CD4-positive, alpha-beta memory T cell (primary cell): ENCODE measurements at regions not wholly inside any gene's neighbourhood (a gene's known extent, or its start where the extent isn't known, plus 50 kb on each side); places are given as distances from the start of the nearest gene placed in this dataset.

Experiments used
- CTCF ChIA-PET: fragments of 350-600 bp; sonication (Branson Sonifier 250); formaldehyde crosslinking; loops from one replicate; lab custom pipeline; 2021; ENCODE audit warnings: inconsistent platforms; ENCODE audit not compliant: partially characterized antibody; lab: Charles Lee
- POLR2A ChIA-PET: fragments of 350-600 bp; sonication (Branson Sonifier 250); formaldehyde crosslinking; loops from one replicate; lab custom pipeline; 2021; ENCODE audit not compliant: partially characterized antibody; lab: Charles Lee
- DNase-seq, 5 donors: peaks; one replicate each; pipeline versions ENCODE4 v3.0.0 to v3.0.0-alpha.2; 2020 to 2022; ENCODE audit warnings: mixed read lengths in 1 of 5
- H3K27ac ChIP-seq: one replicate; pipeline ENCODE4 v1.7.0; 2013; ENCODE audit warnings: low read depth, low read length
- H3K27me3 ChIP-seq: 2 replicates; pipeline ENCODE4 v1.7.0; 2013; ENCODE audit warnings: mild to moderate bottlenecking, low read length, moderate library complexity; ENCODE audit not compliant: insufficient read depth
- H3K36me3 ChIP-seq: 2 replicates; pipeline ENCODE4 v1.7.0; 2013; ENCODE audit warnings: mild to moderate bottlenecking, low read length, moderate library complexity; ENCODE audit not compliant: insufficient read depth
- H3K4me1 ChIP-seq: 2 replicates; pipeline ENCODE4 v1.7.0; 2013; ENCODE audit warnings: mild to moderate bottlenecking, low read length, moderate library complexity; ENCODE audit not compliant: insufficient read depth
- H3K4me3 ChIP-seq, 2 donors: one replicate each; pipeline ENCODE4 v1.7.0; 2013; ENCODE audit warnings: low read length in 2 of 2, mild to moderate bottlenecking in 1 of 2
- H3K9me3 ChIP-seq, 2 donors: one replicate each; pipeline ENCODE4 v1.7.0; 2013; ENCODE audit warnings: low read length in 2 of 2, control low read depth in 1 of 2; ENCODE audit not compliant: control insufficient read depth in 1 of 2
- H3K27ac Mint-ChIP-seq, 7 donors: one replicate each; pipeline ENCODE4 v1.8.0; 2020 to 2021; ENCODE audit warnings: mixed read lengths in 7 of 7, mild to moderate bottlenecking in 6 of 7, inconsistent platforms in 3 of 7, moderate library complexity in 3 of 7
- H3K27me3 Mint-ChIP-seq, 2 donors: one replicate each; pipeline ENCODE4 v1.8.0; 2020 to 2021; ENCODE audit warnings: mixed read lengths in 2 of 2
- H3K36me3 Mint-ChIP-seq, 2 donors: one replicate each; pipeline ENCODE4 v1.8.0; 2020 to 2021; ENCODE audit warnings: mixed read lengths in 2 of 2, inconsistent platforms in 1 of 2, mild to moderate bottlenecking in 1 of 2
- H3K4me1 Mint-ChIP-seq, 4 donors: one replicate each; pipeline ENCODE4 v1.8.0; 2020 to 2021; ENCODE audit warnings: mixed read lengths in 4 of 4, mild to moderate bottlenecking in 1 of 4
- H3K4me3 Mint-ChIP-seq, 8 donors: one replicate each; pipeline ENCODE4 v1.8.0; 2020 to 2021; ENCODE audit warnings: mixed read lengths in 8 of 8, mild to moderate bottlenecking in 7 of 8, moderate library complexity in 6 of 8, inconsistent platforms in 3 of 8
- H3K9me3 Mint-ChIP-seq, 8 donors: one replicate each; pipeline ENCODE4 v1.8.0; 2020 to 2021; ENCODE audit warnings: mixed read lengths in 8 of 8, mild to moderate bottlenecking in 5 of 8, inconsistent platforms in 3 of 8, moderate library complexity in 1 of 8
- intact Hi-C: fragments of 100-400 bp; cut with micrococcal nuclease; formaldehyde crosslinking; loops from one replicate; pipeline ENCODE4 v1.15.1; 2023

GRCh38 chr3:82715091-82715856 is 953.8 kb upstream of the GBE1 start:
- H3K36me3 Mint-ChIP-seq = no peaks in the 10 kb centered on the region
- CTCF ChIA-PET = no interaction called here

GRCh38 chr3:82707035-82707434 is 945.6 kb upstream of the GBE1 start:
- CTCF ChIA-PET = no interaction called here
- DNase-seq = no peak
- H3K36me3 ChIP-seq = no peaks in the 10 kb centered on the region
- H3K4me1 ChIP-seq = no peaks in the 10 kb centered on the region
- no peaks in the 10 kb centered on the region for H3K36me3 Mint-ChIP-seq
- H3K27me3 Mint-ChIP-seq = no peaks in the 10 kb centered on the region
- H3K9me3 ChIP-seq = peaks cover 0 to 5% of the 10 kb centered on the region in 2 donors
- H3K4me3 Mint-ChIP-seq = no peak overlapping the region
- no peak overlapping the region for H3K27ac Mint-ChIP-seq
- POLR2A ChIA-PET = no interaction called here
- H3K27ac ChIP-seq = no peak overlapping the region
- H3K4me3 ChIP-seq = no peak overlapping the region
- intact Hi-C loops = no loop called here
- H3K4me1 Mint-ChIP-seq = no peaks in the 10 kb centered on the region
- peaks cover 6 to 28% (median 20%) of the 10 kb centered on the region in 8 donors for H3K9me3 Mint-ChIP-seq
- H3K27me3 ChIP-seq = no peaks in the 10 kb centered on the region

More at GRCh38 chr3:82715091-82715856, 953.8 kb upstream of the GBE1 start:
- H3K9me3 ChIP-seq = no peaks in the 10 kb centered on the region
- no peaks in the 10 kb centered on the region for H3K27me3 ChIP-seq
- intact Hi-C loops = no loop called here
- no peak overlapping the region for H3K4me3 ChIP-seq
- POLR2A ChIA-PET = no interaction called here
- Mint-ChIP-seq H3K9me3 (peaks cover 4 to 23% (median 13%) of the 10 kb centered on the region in 8 donors), H3K4me3 (no peak overlapping the region), H3K27me3 (no peaks in the 10 kb centered on the region), H3K4me1 (no peaks in the 10 kb centered on the region), H3K27ac (no peak overlapping the region)
- H3K4me1 ChIP-seq = no peaks in the 10 kb centered on the region
- H3K27ac ChIP-seq = no peak overlapping the region
- no peak for DNase-seq
- no peaks in the 10 kb centered on the region for H3K36me3 ChIP-seq

- no peak overlapping the region for H3K4me3 Mint-ChIP-seq
- H3K4me1 Mint-ChIP-seq = no peaks in the 10 kb centered on the region
- CTCF ChIA-PET = no interaction called here
- no peaks in the 10 kb centered on the region for H3K36me3 ChIP-seq
- H3K27ac ChIP-seq = no peak overlapping the region
- H3K4me1 ChIP-seq = no peaks in the 10 kb centered on the region
- no peaks in the 10 kb centered on the region for H3K27me3 Mint-ChIP-seq
- no peaks in the 10 kb centered on the region for H3K9me3 ChIP-seq
- no peak for DNase-seq
- no peaks in the 10 kb centered on the region for H3K36me3 Mint-ChIP-seq
- peaks cover 0 to 11% (median 6%) of the 10 kb centered on the region in 8 donors for H3K9me3 Mint-ChIP-seq
- POLR2A ChIA-PET = no interaction called here
- intact Hi-C loops = no loop called here
- no peaks in the 10 kb centered on the region for H3K27me3 ChIP-seq
- no peak overlapping the region for H3K27ac Mint-ChIP-seq
- no peak overlapping the region for H3K4me3 ChIP-seq
Measured at GRCh38 chr3:82685761-82686160, 924.3 kb upstream of the GBE1 start.

GRCh38 chr3:82676356-82677026 is 915.0 kb upstream of the GBE1 start:
- no peaks in the 10 kb centered on the region for H3K4me1 ChIP-seq
- H3K36me3 Mint-ChIP-seq = no peaks in the 10 kb centered on the region
- no peak overlapping the region for H3K4me3 Mint-ChIP-seq
- H3K9me3 ChIP-seq = peaks cover 0 to 3% of the 10 kb centered on the region in 2 donors
- no peaks in the 10 kb centered on the region for H3K36me3 ChIP-seq
- no peaks in the 10 kb centered on the region for H3K27me3 Mint-ChIP-seq
- no peaks in the 10 kb centered on the region for H3K27me3 ChIP-seq
- no peak for DNase-seq
- H3K9me3 Mint-ChIP-seq = peaks cover 0 to 13% (median 4%) of the 10 kb centered on the region in 8 donors
- POLR2A ChIA-PET = no interaction called here
- no peaks in the 10 kb centered on the region for H3K4me1 Mint-ChIP-seq
- H3K27ac ChIP-seq = no peak overlapping the region
- intact Hi-C loops = no loop called here
- H3K27ac Mint-ChIP-seq = no peak overlapping the region
- H3K4me3 ChIP-seq = no peak overlapping the region
- CTCF ChIA-PET = no interaction called here

- no peaks in the 10 kb centered on the region for H3K4me1 Mint-ChIP-seq
- H3K36me3 Mint-ChIP-seq = no peaks in the 10 kb centered on the region
- peaks cover 0 to 17% (median 3%) of the 10 kb centered on the region in 8 donors for H3K9me3 Mint-ChIP-seq
- H3K27me3 Mint-ChIP-seq = no peaks in the 10 kb centered on the region
- ChIA-PET CTCF (no interaction called here), POLR2A (no interaction called here)
- no peak overlapping the region for H3K4me3 Mint-ChIP-seq
- Histone ChIP-seq H3K4me3 (no peak overlapping the region), H3K4me1 (no peaks in the 10 kb centered on the region), H3K27me3 (no peaks in the 10 kb centered on the region), H3K9me3 (no peaks in the 10 kb centered on the region), H3K27ac (no peak overlapping the region), H3K36me3 (no peaks in the 10 kb centered on the region)
- DNase-seq = no peak
- intact Hi-C loops = no loop called here
- no peak overlapping the region for H3K27ac Mint-ChIP-seq
Measured at GRCh38 chr3:82672966-82673365, 911.5 kb upstream of the GBE1 start.

- no peaks in the 10 kb centered on the region for H3K36me3 Mint-ChIP-seq
- H3K9me3 ChIP-seq = no peaks in the 10 kb centered on the region
- no peaks in the 10 kb centered on the region for H3K36me3 ChIP-seq
- H3K9me3 Mint-ChIP-seq = peaks cover 0 to 15% (median 2%) of the 10 kb centered on the region in 8 donors
- intact Hi-C loops = no loop called here
- H3K27me3 Mint-ChIP-seq = no peaks in the 10 kb centered on the region
- no peak overlapping the region for H3K27ac ChIP-seq
- ChIA-PET CTCF (no interaction called here), POLR2A (no interaction called here)
- H3K4me1 ChIP-seq = no peaks in the 10 kb centered on the region
- no peaks in the 10 kb centered on the region for H3K27me3 ChIP-seq
- no peaks in the 10 kb centered on the region for H3K4me1 Mint-ChIP-seq
- DNase-seq = no peak
- no peak overlapping the region for H3K4me3 Mint-ChIP-seq
- H3K27ac Mint-ChIP-seq = no peak overlapping the region
- H3K4me3 ChIP-seq = no peak overlapping the region
Measured at GRCh38 chr3:82671466-82671865, 910.0 kb upstream of the GBE1 start.

- intact Hi-C loops = no loop called here
- Histone ChIP-seq H3K4me1 (no peaks in the 10 kb centered on the region), H3K36me3 (no peaks in the 10 kb centered on the region), H3K9me3 (no peaks in the 10 kb centered on the region), H3K27ac (no peak overlapping the region), H3K4me3 (no peak overlapping the region), H3K27me3 (no peaks in the 10 kb centered on the region)
- no peak for DNase-seq
- H3K4me1 Mint-ChIP-seq = no peaks in the 10 kb centered on the region
- no peaks in the 10 kb centered on the region for H3K27me3 Mint-ChIP-seq
- no peaks in the 10 kb centered on the region for H3K36me3 Mint-ChIP-seq
- POLR2A ChIA-PET = no interaction called here
- no peak overlapping the region for H3K27ac Mint-ChIP-seq
- peaks cover 0 to 11% (median 3%) of the 10 kb centered on the region in 8 donors for H3K9me3 Mint-ChIP-seq
- no peak overlapping the region for H3K4me3 Mint-ChIP-seq
- CTCF ChIA-PET = no interaction called here
Measured at GRCh38 chr3:82654708-82655107, 893.3 kb upstream of the GBE1 start.
